ENCODE measurements at regions not wholly inside any gene's neighbourhood (a gene's known extent, or its start where the extent isn't known, plus 50 kb on each side); places are given as distances from the start of the nearest gene placed in this dataset.
A peak's percentile ranks its signal among the peaks of the same experiment; 100 is the strongest.

- Mint-ChIP-seq H3K4me1 (no peaks in the 10 kb centered on the region), H3K9me3 (peaks cover 16% of the 10 kb centered on the region), H3K4me3 (no peak overlapping the region), H3K27me3 (peaks cover 2% of the 10 kb centered on the region), H3K36me3 (ENCODE audit: low read depth) (no peaks in the 10 kb centered on the region), H3K27ac (no peak overlapping the region)
- no peak for DNase-seq
- ATAC-seq: no peak
Observed at GRCh38 chr14:35456261-35456660, 51.7 kb upstream of the NFKBIA start.

- no peaks in the 10 kb centered on the region for H3K36me3 Mint-ChIP-seq (ENCODE audit: low read depth)
- H3K27ac Mint-ChIP-seq: no peak overlapping the region
- DNase-seq: no peak
- no peaks in the 10 kb centered on the region for H3K4me1 Mint-ChIP-seq
- no peak for ATAC-seq
- H3K27me3 Mint-ChIP-seq: peaks cover 2% of the 10 kb centered on the region
- H3K4me3 Mint-ChIP-seq: no peak overlapping the region
- H3K9me3 Mint-ChIP-seq: peaks cover 16% of the 10 kb centered on the region
Observed at GRCh38 chr14:35458442-35458841, 53.9 kb upstream of the NFKBIA start.

GRCh38 chr14:35459776-35460175 lies 55.2 kb upstream of the NFKBIA start:
- Mint-ChIP-seq H3K9me3 (peaks cover 16% of the 10 kb centered on the region), H3K27me3 (peaks cover 2% of the 10 kb centered on the region), H3K4me1 (no peaks in the 10 kb centered on the region), H3K36me3 (ENCODE audit: low read depth) (no peaks in the 10 kb centered on the region), H3K4me3 (no peak overlapping the region), H3K27ac (no peak overlapping the region)
- DNase-seq: no peak
- ATAC-seq: no peak

GRCh38 chr14:35470755-35471154 lies 63.2 kb upstream of the INSM2 start:
- Mint-ChIP-seq H3K4me3 (no peak overlapping the region), H3K27ac (no peak overlapping the region), H3K36me3 (ENCODE audit: low read depth) (no peaks in the 10 kb centered on the region), H3K27me3 (peaks cover 24% of the 10 kb centered on the region), H3K4me1 (no peaks in the 10 kb centered on the region), H3K9me3 (no peaks in the 10 kb centered on the region)
- ATAC-seq: no peak
- DNase-seq: no peak

GRCh38 chr14:35471803-35472202 lies 62.2 kb upstream of the INSM2 start:
- no peak for ATAC-seq
- peaks cover 25% of the 10 kb centered on the region for H3K27me3 Mint-ChIP-seq
- DNase-seq: no peak
- no peaks in the 10 kb centered on the region for H3K9me3 Mint-ChIP-seq
- no peak overlapping the region for H3K4me3 Mint-ChIP-seq
- H3K36me3 Mint-ChIP-seq (ENCODE audit: low read depth): no peaks in the 10 kb centered on the region
- H3K27ac Mint-ChIP-seq: no peak overlapping the region
- H3K4me1 Mint-ChIP-seq: no peaks in the 10 kb centered on the region

- Mint-ChIP-seq H3K4me3 (no peak overlapping the region), H3K27me3 (peaks cover 17% of the 10 kb centered on the region), H3K36me3 (ENCODE audit: low read depth) (no peaks in the 10 kb centered on the region), H3K9me3 (no peaks in the 10 kb centered on the region), H3K27ac (no peak overlapping the region), H3K4me1 (no peaks in the 10 kb centered on the region)
- DNase-seq: no peak
- no peak for ATAC-seq
Observed at GRCh38 chr14:35474323-35474722, 59.6 kb upstream of the INSM2 start.

- Mint-ChIP-seq H3K4me1 (no peaks in the 10 kb centered on the region), H3K9me3 (no peaks in the 10 kb centered on the region), H3K27me3 (peaks cover 15% of the 10 kb centered on the region), H3K36me3 (ENCODE audit: low read depth) (no peaks in the 10 kb centered on the region), H3K4me3 (no peak overlapping the region), H3K27ac (no peak overlapping the region)
- peak; percentile 54 for ATAC-seq
- DNase-seq: no peak
Observed at GRCh38 chr14:35480119-35480769, 53.7 kb upstream of the INSM2 start.

GRCh38 chr14:35482994-35483515 lies 50.9 kb upstream of the INSM2 start:
- no peaks in the 10 kb centered on the region for H3K4me1 Mint-ChIP-seq
- ATAC-seq (no peak), DNase-seq (no peak)
- H3K36me3 Mint-ChIP-seq (ENCODE audit: low read depth): no peaks in the 10 kb centered on the region
- H3K9me3 Mint-ChIP-seq: no peaks in the 10 kb centered on the region
- no peak overlapping the region for H3K4me3 Mint-ChIP-seq
- peaks cover 12% of the 10 kb centered on the region for H3K27me3 Mint-ChIP-seq
- no peak overlapping the region for H3K27ac Mint-ChIP-seq
